ENCODE measurements at regions not wholly inside any gene's neighbourhood (a gene's known extent, or its start where the extent isn't known, plus 50 kb on each side); places are given as distances from the start of the nearest gene placed in this dataset.

DNA sequence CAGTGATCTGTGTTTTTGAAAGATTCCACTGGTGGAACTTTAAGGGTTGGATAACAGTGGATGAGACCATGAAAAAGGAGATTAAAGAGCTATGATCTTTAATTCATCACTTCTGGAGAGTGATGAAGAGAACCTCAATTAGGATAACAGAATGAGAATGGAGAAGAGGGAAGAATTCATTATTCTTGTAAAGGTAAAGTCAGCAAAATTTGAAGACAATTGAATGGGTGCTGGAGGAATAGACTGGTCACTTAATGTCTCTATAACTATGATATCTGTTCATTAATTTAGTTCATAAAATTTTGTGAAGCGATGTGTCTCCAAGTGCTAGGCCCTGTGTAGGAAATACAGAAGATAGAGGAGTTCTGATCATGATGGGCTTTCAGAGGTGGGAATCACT lies 1013.2 kb upstream of the FANCL start:
- TF ChIP-seq, protein P1, sequence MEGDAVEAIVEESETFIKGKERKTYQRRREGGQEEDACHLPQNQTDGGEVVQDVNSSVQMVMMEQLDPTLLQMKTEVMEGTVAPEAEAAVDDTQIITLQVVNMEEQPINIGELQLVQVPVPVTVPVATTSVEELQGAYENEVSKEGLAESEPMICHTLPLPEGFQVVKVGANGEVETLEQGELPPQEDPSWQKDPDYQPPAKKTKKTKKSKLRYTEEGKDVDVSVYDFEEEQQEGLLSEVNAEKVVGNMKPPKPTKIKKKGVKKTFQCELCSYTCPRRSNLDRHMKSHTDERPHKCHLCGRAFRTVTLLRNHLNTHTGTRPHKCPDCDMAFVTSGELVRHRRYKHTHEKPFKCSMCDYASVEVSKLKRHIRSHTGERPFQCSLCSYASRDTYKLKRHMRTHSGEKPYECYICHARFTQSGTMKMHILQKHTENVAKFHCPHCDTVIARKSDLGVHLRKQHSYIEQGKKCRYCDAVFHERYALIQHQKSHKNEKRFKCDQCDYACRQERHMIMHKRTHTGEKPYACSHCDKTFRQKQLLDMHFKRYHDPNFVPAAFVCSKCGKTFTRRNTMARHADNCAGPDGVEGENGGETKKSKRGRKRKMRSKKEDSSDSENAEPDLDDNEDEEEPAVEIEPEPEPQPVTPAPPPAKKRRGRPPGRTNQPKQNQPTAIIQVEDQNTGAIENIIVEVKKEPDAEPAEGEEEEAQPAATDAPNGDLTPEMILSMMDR (IDR thresholded peaks at IDR 0.05), result no peak
- no peak for TF ChIP-seq POLR2A (IDR thresholded peaks at IDR 0.05)

All from Peyer's patch (tissue), 4 donors.